Cardiac septum (tissue), 1 donor: ENCODE measurements at regions not wholly inside any gene's neighbourhood (a gene's known extent, or its start where the extent isn't known, plus 50 kb on each side); places are given as distances from the start of the nearest gene placed in this dataset.

Experiments
- DNase-seq: peaks from one replicate; pipeline ENCODE4 v3.0.0-alpha.2; 2020; ENCODE audit warnings: low spot score
- intact Hi-C: fragments of 100-400 bp; cut with DNase I; formaldehyde crosslinking; loops from one replicate; pipeline ENCODE4 v1.14.0; 2022
- donor health status: DM: no; HTN: no; CAD: no.

- DNase-seq = no peak
- intact Hi-C loops = no loop called here
Observed at GRCh38 chr5:68424799-68425537, 209.4 kb downstream of the PIK3R1 start.

GRCh38 chr5:68426586-68426985, 211.0 kb downstream of the PIK3R1 start:
- intact Hi-C loops = no loop called here
- DNase-seq = no peak

DNA sequence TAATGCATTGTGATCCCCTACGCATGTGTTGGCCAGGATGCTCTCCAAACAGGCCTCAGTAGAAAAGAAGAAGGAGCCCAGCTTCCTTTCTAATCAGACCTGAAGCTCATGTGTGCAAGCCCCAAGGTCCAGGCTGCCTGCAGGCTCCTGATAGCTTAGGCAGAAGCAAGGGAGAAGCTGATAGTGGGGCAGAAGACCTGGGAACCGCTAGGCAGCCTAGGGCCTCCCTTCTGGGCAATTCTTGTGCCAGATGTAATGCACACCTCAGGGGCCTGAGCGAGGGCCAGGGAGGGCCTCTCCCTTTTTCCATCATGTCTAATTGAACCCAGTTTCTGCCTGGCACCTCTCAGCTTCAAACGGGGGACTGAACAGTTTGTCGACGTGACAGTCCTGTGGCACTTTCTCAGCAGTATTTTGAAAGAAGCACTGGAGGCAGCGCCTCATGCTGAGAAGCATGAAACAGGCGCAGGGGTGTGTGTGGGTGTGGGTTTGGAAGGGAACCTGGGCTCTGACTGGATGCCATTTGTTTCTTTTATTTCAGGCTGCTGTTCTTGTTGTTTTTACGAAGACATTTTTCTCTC, 212.8 kb downstream of the PIK3R1 start:
- intact Hi-C loops = no loop called here
- no peak for DNase-seq

DNA sequence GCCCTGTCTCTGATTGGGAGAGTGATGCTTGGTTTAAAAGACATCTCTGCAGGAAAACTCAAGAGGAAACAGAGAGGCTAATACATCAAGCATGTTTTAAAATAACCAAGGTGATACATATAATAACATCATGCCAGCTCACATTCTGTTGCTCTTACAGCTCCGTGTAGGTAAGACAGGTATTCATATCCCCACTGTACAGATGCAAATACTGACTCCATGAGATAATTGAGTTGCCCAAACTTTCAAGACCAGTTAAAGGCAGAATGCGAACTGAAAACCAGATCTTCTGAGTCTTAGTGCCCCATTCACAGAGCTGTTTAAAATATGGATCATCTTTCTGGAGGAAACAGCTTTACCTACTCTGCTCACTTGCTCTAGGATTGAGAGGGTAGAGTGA, 214.0 kb downstream of the PIK3R1 start:
- DNase-seq = no peak
- intact Hi-C loops = no loop called here

DNA sequence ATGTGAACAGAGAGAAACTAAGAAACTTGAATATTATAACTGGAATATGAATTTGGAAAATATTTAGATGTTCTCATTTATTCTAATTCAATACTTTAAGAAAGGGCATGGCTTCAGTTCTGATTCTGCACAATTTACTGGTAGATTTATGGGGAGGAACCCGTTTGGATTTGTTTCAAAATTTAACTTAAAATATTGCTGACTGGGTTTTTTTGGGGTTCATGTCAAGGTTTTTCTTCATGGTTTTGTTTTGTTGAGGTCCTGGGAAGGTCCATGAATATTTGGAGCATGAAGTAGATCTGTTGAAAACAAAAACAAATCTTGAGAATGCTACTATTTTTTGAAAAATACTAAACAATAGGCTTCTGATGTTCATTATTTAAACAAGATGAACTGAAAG, 214.7 kb downstream of the PIK3R1 start:
- intact Hi-C loops = loop anchor here (5.0 kb wide), 1 partner anchor 93 kb away; no protein-coding TSS in a partner anchor
- DNase-seq = no peak

- DNase-seq = no peak
- intact Hi-C loops = loop anchor here (5.0 kb wide), 1 partner anchor 94 kb away; no protein-coding TSS in a partner anchor
Observed at GRCh38 chr5:68431186-68431585, 215.6 kb downstream of the PIK3R1 start.

- DNase-seq = no peak
- intact Hi-C loops = loop anchor here (5.0 kb wide), 1 partner anchor 94 kb away; no protein-coding TSS in a partner anchor
Observed at GRCh38 chr5:68431601-68432337, 216.2 kb downstream of the PIK3R1 start.

GRCh38 chr5:68432682-68433081, 217.1 kb downstream of the PIK3R1 start:
- intact Hi-C loops = loop anchor here (5.0 kb wide), 1 partner anchor 95 kb away; no protein-coding TSS in a partner anchor
- no peak for DNase-seq

DNA sequence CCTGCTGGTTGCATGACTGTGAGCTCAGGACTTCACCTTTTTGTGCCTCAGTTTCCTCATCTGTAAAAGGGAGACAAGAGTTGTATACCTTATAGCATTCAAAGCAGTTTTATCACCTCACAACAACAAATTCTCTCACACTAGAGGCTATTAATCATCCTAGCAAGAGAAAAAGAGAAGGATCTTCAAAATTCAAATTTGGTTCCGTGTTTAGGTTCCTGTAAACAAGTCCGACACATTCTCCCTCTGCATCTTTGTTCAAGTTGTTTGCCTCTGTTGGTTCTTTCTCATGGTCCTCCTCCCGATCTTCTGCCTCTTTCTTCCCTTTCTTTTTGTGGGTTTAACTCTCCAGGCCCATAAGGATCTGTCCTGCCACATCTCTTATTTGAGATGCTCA, 218.0 kb downstream of the PIK3R1 start:
- no peak for DNase-seq
- intact Hi-C loops = loop anchor here (5.0 kb wide), 1 partner anchor 96 kb away; no protein-coding TSS in a partner anchor

DNA sequence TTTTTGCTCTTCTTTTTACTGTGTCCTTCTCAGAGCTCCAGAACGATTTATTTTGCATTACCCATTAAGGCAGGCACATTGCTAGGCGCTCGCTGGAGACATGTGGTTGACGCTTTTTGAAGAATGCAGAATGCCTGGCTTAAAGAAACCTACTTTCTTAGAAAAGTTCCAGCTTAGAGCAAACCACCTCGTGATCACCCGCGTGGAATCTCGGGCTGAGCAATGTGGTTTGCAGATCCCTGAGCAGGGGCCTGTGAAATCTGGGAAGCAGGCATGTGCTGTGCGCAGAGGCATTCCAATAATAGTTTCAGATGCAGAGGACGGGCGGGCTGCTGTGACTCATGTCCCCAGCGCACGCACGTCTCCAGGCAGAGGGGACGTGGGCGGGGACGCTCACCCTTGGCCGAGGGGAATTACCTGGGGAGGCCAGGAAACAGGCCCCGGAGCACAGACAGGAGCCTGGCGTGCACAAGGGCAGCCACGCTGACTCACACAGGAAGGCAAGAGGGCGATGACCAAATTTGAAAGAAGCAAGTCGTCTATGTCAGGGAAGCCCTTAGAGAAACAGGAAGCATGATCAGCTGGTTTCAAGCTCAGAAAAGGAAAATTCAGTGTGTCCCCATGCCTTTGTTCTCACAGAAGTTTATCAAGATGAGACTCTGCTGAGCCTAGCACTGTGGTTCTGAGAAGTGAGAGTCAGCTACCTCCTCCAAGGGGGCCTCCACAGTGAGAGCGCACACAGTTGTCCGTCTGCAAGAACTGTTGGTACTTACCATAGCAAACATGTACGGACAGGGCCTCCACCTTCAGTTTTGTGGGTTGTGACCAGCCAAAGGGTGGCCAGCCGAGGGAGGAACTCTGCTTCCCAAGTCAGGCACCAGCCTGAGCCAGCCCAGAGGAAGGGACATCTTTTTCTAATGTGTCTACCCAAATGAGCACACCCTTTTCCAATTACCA, 218.6 kb downstream of the PIK3R1 start:
- intact Hi-C loops = loop anchor here (1.0 to 5.0 kb wide), 2 partner anchors 97 to 146 kb away; no protein-coding TSS in a partner anchor
- peak; percentile 96 for DNase-seq

DNA sequence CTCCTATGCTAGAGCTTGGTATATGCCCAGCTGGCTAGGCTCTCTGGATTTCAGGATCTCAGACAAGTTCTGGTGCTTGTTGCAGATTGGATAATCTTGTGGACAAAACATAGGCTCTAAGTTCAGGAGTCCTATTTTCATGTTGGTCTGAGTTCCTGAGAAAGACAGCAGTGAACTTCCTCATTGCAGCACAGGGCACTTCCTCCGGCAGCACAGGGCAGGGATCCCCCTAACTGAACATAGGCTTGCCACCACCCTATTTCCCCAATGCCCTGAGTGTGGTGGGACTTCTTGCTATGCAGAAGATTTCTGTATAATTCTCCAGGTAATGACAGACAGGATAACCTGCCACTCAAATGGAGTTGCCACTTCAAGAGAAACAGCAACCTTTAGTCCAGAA, 220.1 kb downstream of the PIK3R1 start:
- intact Hi-C loops = no loop called here
- no peak for DNase-seq

- intact Hi-C loops = no loop called here
- no peak for DNase-seq
Observed at GRCh38 chr5:68436686-68437520, 221.3 kb downstream of the PIK3R1 start.

DNA sequence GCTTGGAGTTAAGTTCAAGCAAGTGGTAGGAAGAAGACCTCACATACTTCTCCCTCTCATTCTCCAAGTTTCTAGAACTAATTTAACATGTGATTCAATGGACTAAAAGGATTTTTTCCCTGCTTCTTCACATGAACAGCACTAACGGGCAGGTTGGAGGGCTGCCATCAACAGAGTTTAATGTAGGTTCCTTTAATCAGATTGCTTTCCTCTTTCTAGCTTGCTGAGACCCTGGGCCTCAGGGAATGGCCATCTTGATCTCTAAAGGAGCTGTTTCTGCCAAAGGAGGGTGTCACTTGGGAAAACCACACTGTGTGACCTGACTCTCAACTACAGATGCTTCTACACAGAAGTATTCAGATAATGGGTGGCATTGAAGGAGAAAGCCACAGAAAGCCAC, 223.3 kb downstream of the PIK3R1 start:
- no peak for DNase-seq
- intact Hi-C loops = no loop called here

DNA sequence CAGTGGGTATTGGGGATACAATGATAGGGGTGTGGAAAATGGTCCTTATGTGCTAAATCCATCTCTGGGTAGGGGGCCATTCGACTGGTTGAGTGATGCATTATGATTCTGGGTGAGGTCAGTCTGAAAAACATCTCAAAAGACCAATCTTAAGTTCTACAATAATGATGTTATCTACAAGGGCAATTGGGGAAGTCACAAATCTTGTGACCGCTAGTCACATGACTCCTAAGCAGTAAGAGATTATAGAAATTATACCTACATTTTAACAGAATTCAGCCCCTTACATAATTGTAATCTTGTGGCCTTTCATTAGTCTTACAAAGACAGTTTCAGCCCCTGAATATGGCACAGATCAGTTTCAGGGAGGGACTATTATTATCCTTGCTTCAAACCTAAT, 224.7 kb downstream of the PIK3R1 start:
- no peak for DNase-seq
- intact Hi-C loops = no loop called here

- intact Hi-C loops = no loop called here
Observed at GRCh38 chr5:68440651-68441050, 225.1 kb downstream of the PIK3R1 start.

GRCh38 chr5:68441309-68442073, 225.9 kb downstream of the PIK3R1 start:
- intact Hi-C loops = no loop called here
- DNase-seq = no peak

More at GRCh38 chr5:68440651-68441050, 225.1 kb downstream of the PIK3R1 start:
- no peak for DNase-seq

DNA sequence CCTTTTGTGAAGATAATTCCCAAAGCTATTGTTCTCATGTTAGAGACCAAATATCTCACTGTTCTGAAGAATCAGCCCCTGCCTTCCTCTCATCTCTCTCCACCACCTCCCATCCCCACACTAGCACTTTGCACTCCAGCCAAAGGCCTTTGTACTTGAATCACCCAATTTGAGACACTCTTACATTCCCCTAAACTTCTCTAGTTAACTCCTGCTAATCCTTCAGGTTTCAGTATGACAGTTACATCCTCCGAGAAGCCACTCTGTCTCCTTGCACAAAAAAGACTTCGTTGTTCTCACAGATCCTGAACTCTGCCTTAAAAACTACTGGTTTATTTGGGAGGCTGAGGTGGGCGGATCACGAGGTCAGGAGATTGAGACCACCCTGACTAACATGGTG, 227.5 kb downstream of the PIK3R1 start:
- no peak for DNase-seq
- intact Hi-C loops = no loop called here

DNA sequence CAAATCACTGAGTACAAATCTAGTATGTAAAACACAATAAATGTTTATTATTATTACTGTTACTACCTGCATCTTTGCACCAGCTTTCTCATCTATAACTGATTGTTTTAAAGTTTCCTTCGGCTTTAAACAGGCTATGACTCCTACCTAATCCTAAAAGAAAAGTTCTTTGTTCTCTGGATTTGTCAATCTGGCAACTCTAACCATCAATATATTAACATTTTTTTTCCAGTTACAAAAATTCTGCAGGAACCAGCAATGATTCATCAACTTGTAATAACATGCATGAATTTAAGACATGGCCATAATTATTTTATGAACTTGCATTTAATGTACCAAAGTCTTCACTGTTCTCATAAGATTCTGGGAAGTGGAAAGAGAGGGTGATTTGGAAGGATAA, 228.5 kb downstream of the PIK3R1 start:
- DNase-seq = no peak
- intact Hi-C loops = no loop called here
